ENCODE measurements at regions not wholly inside any gene's neighbourhood (a gene's known extent, or its start where the extent isn't known, plus 50 kb on each side); places are given as distances from the start of the nearest gene placed in this dataset.

- WGBS, 2 donors = 23 to 34% methylated on average over 3 of the region's 3 CpGs
- DNase-seq (no peak), ATAC-seq (ENCODE audit: insufficient read depth, low FRiP score) (no peak)
- no peak overlapping the region for H3K9ac ChIP-seq (ENCODE audit: insufficient read depth in 1 of 2, low read length in 2 of 2)
- H3K4me1 ChIP-seq (ENCODE audit: control insufficient read depth in 5 of 5, insufficient read depth in 5 of 5, low read length in 5 of 5) = no peaks in the 10 kb centered on the region
- no peaks in the 10 kb centered on the region for H3K27me3 ChIP-seq (ENCODE audit: control insufficient read depth in 3 of 3, insufficient read depth in 3 of 3, low read length in 2 of 3)
- H3K9me3 ChIP-seq (ENCODE audit: control insufficient read depth in 4 of 4, insufficient read depth in 3 of 4, low read length in 3 of 4) = peaks cover 0 to 4% (median 0%) of the 10 kb centered on the region in 4 donors
- no peak overlapping the region for H3K4me3 ChIP-seq
- H3K27ac ChIP-seq (ENCODE audit: low read depth in 1 of 2, low read length in 1 of 2) = no peak overlapping the region
- no peak for TF ChIP-seq CTCF (IDR thresholded peaks at IDR 0.05; ENCODE audit: control extremely low read depth, extremely low read depth)
- no peaks in the 10 kb centered on the region for H3K36me3 ChIP-seq (ENCODE audit: control insufficient read depth in 4 of 4, insufficient read depth in 4 of 4, low read length in 4 of 4)
Observed at GRCh38 chr5:105088102-105088501, 1525.5 kb upstream of the NUDT12 start.

DNA sequence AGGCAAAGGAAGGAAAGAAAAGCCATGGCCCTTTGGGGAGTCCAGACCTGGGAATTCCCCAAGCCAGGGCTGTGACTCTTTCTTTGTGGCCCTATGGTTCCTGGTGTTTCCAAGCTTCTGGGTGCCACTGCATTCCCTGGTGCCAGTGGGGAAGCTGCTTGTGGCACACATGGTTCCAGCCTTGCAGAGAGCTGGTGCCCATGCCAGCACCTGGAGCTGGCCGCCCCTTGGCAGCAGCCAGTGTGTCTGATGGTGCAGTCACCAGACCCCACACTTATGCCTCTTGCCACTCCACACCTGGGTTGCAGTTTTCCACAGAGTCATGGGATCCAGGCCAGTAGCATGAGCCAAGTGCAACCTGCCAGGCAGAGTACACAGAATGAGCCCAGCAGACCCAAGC lies 1495.3 kb upstream of the NUDT12 start:
- no peak for TF ChIP-seq CTCF (IDR thresholded peaks at IDR 0.05; ENCODE audit: control extremely low read depth, extremely low read depth)
- Histone ChIP-seq H3K4me3 (no peak overlapping the region), H3K27me3 (ENCODE audit: control insufficient read depth in 3 of 3, insufficient read depth in 3 of 3, low read length in 2 of 3) (no peaks in the 10 kb centered on the region), H3K9ac (ENCODE audit: insufficient read depth in 1 of 2, low read length in 2 of 2) (no peak overlapping the region), H3K36me3 (ENCODE audit: control insufficient read depth in 4 of 4, insufficient read depth in 4 of 4, low read length in 4 of 4) (no peaks in the 10 kb centered on the region), H3K9me3 (ENCODE audit: control insufficient read depth in 4 of 4, insufficient read depth in 3 of 4, low read length in 3 of 4) (peaks cover 0 to 16% (median 5%) of the 10 kb centered on the region in 4 donors), H3K27ac (ENCODE audit: low read depth in 1 of 2, low read length in 1 of 2) (no peak overlapping the region), H3K4me1 (ENCODE audit: control insufficient read depth in 5 of 5, insufficient read depth in 5 of 5, low read length in 5 of 5) (peaks cover 0 to 9% (median 0%) of the 10 kb centered on the region in 5 donors)
- 91 to 96% methylated on average over 1 of the region's 1 CpG for WGBS, 2 donors
- no peak for DNase-seq
- no peak for ATAC-seq (ENCODE audit: insufficient read depth, low FRiP score)

DNA sequence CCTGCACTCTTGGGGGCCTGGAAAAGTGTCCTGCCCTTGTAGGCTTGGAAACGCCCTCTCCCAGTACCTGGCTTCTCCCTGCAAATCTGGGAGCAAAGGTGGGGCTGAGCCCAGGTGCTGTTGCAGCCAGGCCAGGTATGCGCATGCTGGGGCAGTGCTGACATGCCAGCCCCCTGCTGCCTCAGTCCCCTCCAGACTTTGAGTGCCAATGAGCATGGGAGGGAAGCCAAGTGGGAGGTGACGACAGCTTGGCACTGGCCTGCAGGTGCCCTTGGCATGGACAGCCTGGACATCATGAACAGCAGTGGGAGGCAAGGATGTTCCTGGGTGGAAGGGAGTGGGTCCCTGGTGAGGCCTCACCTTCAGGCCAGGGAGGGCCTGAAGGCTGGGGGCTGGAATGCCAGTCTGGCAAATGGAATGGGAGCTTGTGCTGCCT lies 1494.4 kb upstream of the NUDT12 start:
- Histone ChIP-seq H3K4me1 (ENCODE audit: control insufficient read depth in 5 of 5, insufficient read depth in 5 of 5, low read length in 5 of 5) (peaks cover 0 to 9% (median 0%) of the 10 kb centered on the region in 5 donors), H3K27ac (ENCODE audit: low read depth in 1 of 2, low read length in 1 of 2) (no peak overlapping the region), H3K9me3 (ENCODE audit: control insufficient read depth in 4 of 4, insufficient read depth in 3 of 4, low read length in 3 of 4) (peaks cover 0 to 16% (median 5%) of the 10 kb centered on the region in 4 donors), H3K9ac (ENCODE audit: insufficient read depth in 1 of 2, low read length in 2 of 2) (no peak overlapping the region), H3K27me3 (ENCODE audit: control insufficient read depth in 3 of 3, insufficient read depth in 3 of 3, low read length in 2 of 3) (no peaks in the 10 kb centered on the region), H3K4me3 (no peak overlapping the region), H3K36me3 (ENCODE audit: control insufficient read depth in 4 of 4, insufficient read depth in 4 of 4, low read length in 4 of 4) (no peaks in the 10 kb centered on the region)
- 81 to 86% methylated on average over 3 of the region's 3 CpGs for WGBS, 2 donors
- ATAC-seq (ENCODE audit: insufficient read depth, low FRiP score) (no peak), DNase-seq (no peak)
- TF ChIP-seq CTCF (IDR thresholded peaks at IDR 0.05; ENCODE audit: control extremely low read depth, extremely low read depth) = no peak

DNA sequence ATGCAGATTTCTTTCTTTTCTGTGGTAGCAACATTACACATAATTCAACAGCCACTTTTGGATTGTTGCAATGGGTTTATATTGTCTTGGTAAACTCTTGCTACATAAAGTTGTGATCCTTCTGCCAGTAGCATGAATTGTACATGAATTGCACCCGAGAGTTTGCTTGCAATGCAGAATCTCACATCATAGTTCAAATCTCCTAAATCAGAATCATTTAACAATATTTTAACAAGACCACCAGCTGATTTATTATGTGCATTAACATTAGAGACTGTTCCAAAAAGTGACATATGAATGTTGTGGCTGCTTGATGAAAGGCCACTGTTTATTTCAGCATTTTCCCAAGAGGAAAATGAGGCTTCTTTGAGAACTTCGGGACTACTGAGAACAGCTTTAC lies 1491.8 kb upstream of the NUDT12 start:
- peaks cover 0 to 9% (median 0%) of the 10 kb centered on the region in 5 donors for H3K4me1 ChIP-seq (ENCODE audit: control insufficient read depth in 5 of 5, insufficient read depth in 5 of 5, low read length in 5 of 5)
- H3K36me3 ChIP-seq (ENCODE audit: control insufficient read depth in 4 of 4, insufficient read depth in 4 of 4, low read length in 4 of 4) = no peaks in the 10 kb centered on the region
- H3K4me3 ChIP-seq = no peak overlapping the region
- no peak for TF ChIP-seq CTCF (IDR thresholded peaks at IDR 0.05; ENCODE audit: control extremely low read depth, extremely low read depth)
- DNase-seq = peak in 2 of 3 donors; percentile 60 to 73
- H3K27me3 ChIP-seq (ENCODE audit: control insufficient read depth in 3 of 3, insufficient read depth in 3 of 3, low read length in 2 of 3) = no peaks in the 10 kb centered on the region
- ATAC-seq (ENCODE audit: insufficient read depth, low FRiP score) = no peak
- no peak overlapping the region for H3K9ac ChIP-seq (ENCODE audit: insufficient read depth in 1 of 2, low read length in 2 of 2)
- H3K9me3 ChIP-seq (ENCODE audit: control insufficient read depth in 4 of 4, insufficient read depth in 3 of 4, low read length in 3 of 4) = peaks cover 0 to 16% (median 5%) of the 10 kb centered on the region in 4 donors
- no peak overlapping the region for H3K27ac ChIP-seq (ENCODE audit: low read depth in 1 of 2, low read length in 1 of 2)
- WGBS, 2 donors = 55 to 70% methylated on average over 2 of the region's 2 CpGs
